Tibial nerve (tissue), 4 donors: ENCODE measurements at regions not wholly inside any gene's neighbourhood (a gene's known extent, or its start where the extent isn't known, plus 50 kb on each side); places are given as distances from the start of the nearest gene placed in this dataset.

Experiments
- DNase-seq, 2 donors: peaks; one replicate each; pipeline ENCODE4 v3.0.0-alpha.2; 2019; ENCODE audit warnings: low spot score in 2 of 2
- H3K27ac ChIP-seq, 4 donors: fragments of 200-600 bp; sonication (generic) in 3 of 4; one replicate each; pipeline ENCODE4 v1.5.1; 2017 to 2019; ENCODE audit warnings: mild to moderate bottlenecking in 1 of 4
- H3K27me3 ChIP-seq, 2 donors: fragments of 200-600 bp; sonication (generic) in 1 of 2; one replicate each; pipeline versions ENCODE4 v1.5.1 to v1.6.0; 2017 to 2019
- H3K36me3 ChIP-seq, 3 donors: fragments of 200-600 bp; sonication (generic); one replicate each; pipeline ENCODE4 v1.5.1; 2018 to 2019
- H3K4me1 ChIP-seq, 4 donors: fragments of 200-600 bp; sonication (generic) in 3 of 4; one replicate each; pipeline ENCODE4 v1.5.1; 2017 to 2019
- H3K4me3 ChIP-seq, 4 donors: fragments of 200-600 bp; sonication (generic) in 3 of 4; one replicate each; pipeline ENCODE4 v1.5.1; 2017 to 2019; ENCODE audit warnings: mild to moderate bottlenecking in 1 of 4, moderate library complexity in 1 of 4
- H3K9me3 ChIP-seq, 4 donors: fragments of 200-600 bp; sonication (generic) in 3 of 4; one replicate each; pipeline ENCODE4 v1.5.1; 2017 to 2019
- CTCF ChIP-seq, 5 experiments: fragments of 200-600 bp in 3 of 5; fragments of 450-650 bp in 2 of 5; sonication (generic) in 3 of 5; IDR thresholded peaks; one replicate each; pipeline ENCODE4 v1.5.1; 2016 to 2019; ENCODE audit warnings: antibody characterized with exemption in 5 of 5, mild to moderate bottlenecking in 3 of 5, moderate library complexity in 2 of 5
- EP300 ChIP-seq, 2 donors: sonication (generic); formaldehyde crosslinking; IDR thresholded peaks; one replicate each; pipeline ENCODE4 v1.6.1; 2017; ENCODE audit warnings: antibody characterized with exemption in 2 of 2, mild to moderate bottlenecking in 1 of 2
- POLR2A ChIP-seq, 2 donors: fragments of 450-650 bp; IDR thresholded peaks; one replicate each; pipeline ENCODE4 v1.6.1; 2017; ENCODE audit warnings: antibody characterized with exemption in 2 of 2, mild to moderate bottlenecking in 2 of 2, moderate library complexity in 2 of 2
- WGBS, 2 donors: methylation state at CpG; one replicate each; pipeline ENCODE4 v1.1.5; 2018; 5-methylcytosine and 5-hydroxymethylcytosine counted together

GRCh38 chr12:30243426-30243825 lies 452.2 kb downstream of the IPO8 start:
- H3K27me3 ChIP-seq, result no peaks in the 10 kb centered on the region
- WGBS, 2 donors, result 80 to 91% methylated on average over 2 of the region's 2 CpGs
- no peaks in the 10 kb centered on the region for H3K4me1 ChIP-seq
- no peaks in the 10 kb centered on the region for H3K36me3 ChIP-seq
- no peak overlapping the region for H3K27ac ChIP-seq
- H3K9me3 ChIP-seq, result no peaks in the 10 kb centered on the region
- TF ChIP-seq CTCF (IDR thresholded peaks at IDR 0.05) (no peak), EP300 (IDR thresholded peaks at IDR 0.05) (no peak), POLR2A (IDR thresholded peaks at IDR 0.05) (no peak)
- no peak for DNase-seq
- no peak overlapping the region for H3K4me3 ChIP-seq

- TF ChIP-seq CTCF (IDR thresholded peaks at IDR 0.05), result no peak
- TF ChIP-seq EP300 (IDR thresholded peaks at IDR 0.05), result no peak
- no peak for TF ChIP-seq POLR2A (IDR thresholded peaks at IDR 0.05)
- H3K4me3 ChIP-seq, result no peak overlapping the region
- H3K9me3 ChIP-seq, result no peaks in the 10 kb centered on the region
- 62 to 73% methylated on average over 4 of the region's 4 CpGs for WGBS, 2 donors
- no peaks in the 10 kb centered on the region for H3K4me1 ChIP-seq
- no peak for DNase-seq
- H3K36me3 ChIP-seq, result no peaks in the 10 kb centered on the region
- H3K27me3 ChIP-seq, result no peaks in the 10 kb centered on the region
- no peak overlapping the region for H3K27ac ChIP-seq
Measured at GRCh38 chr12:30219047-30219446, 435.3 kb upstream of the TMTC1 start.

- no peak overlapping the region for H3K27ac ChIP-seq
- 92% methylated on average over 4 of the region's 4 CpGs for WGBS, 2 donors
- H3K9me3 ChIP-seq, result no peaks in the 10 kb centered on the region
- no peaks in the 10 kb centered on the region for H3K36me3 ChIP-seq
- H3K4me3 ChIP-seq, result no peak overlapping the region
- no peaks in the 10 kb centered on the region for H3K4me1 ChIP-seq
- no peaks in the 10 kb centered on the region for H3K27me3 ChIP-seq
- TF ChIP-seq POLR2A (IDR thresholded peaks at IDR 0.05), result no peak
- no peak for TF ChIP-seq EP300 (IDR thresholded peaks at IDR 0.05)
- TF ChIP-seq CTCF (IDR thresholded peaks at IDR 0.05), result no peak
- DNase-seq, result no peak
Measured at GRCh38 chr12:30218073-30218472, 434.3 kb upstream of the TMTC1 start.

GRCh38 chr12:30213166-30213565 lies 429.4 kb upstream of the TMTC1 start:
- TF ChIP-seq CTCF (IDR thresholded peaks at IDR 0.05) (no peak), POLR2A (IDR thresholded peaks at IDR 0.05) (no peak), EP300 (IDR thresholded peaks at IDR 0.05) (no peak)
- no peaks in the 10 kb centered on the region for H3K36me3 ChIP-seq
- no peaks in the 10 kb centered on the region for H3K27me3 ChIP-seq
- H3K9me3 ChIP-seq, result no peaks in the 10 kb centered on the region
- H3K27ac ChIP-seq, result no peak overlapping the region
- WGBS, 2 donors, result 19 to 50% methylated on average over 1 of the region's 1 CpG
- no peak for DNase-seq
- H3K4me3 ChIP-seq, result no peak overlapping the region
- H3K4me1 ChIP-seq, result no peaks in the 10 kb centered on the region

GRCh38 chr12:30211743-30212142 lies 428.0 kb upstream of the TMTC1 start:
- H3K36me3 ChIP-seq, result no peaks in the 10 kb centered on the region
- H3K27me3 ChIP-seq, result no peaks in the 10 kb centered on the region
- H3K4me3 ChIP-seq, result no peak overlapping the region
- no peaks in the 10 kb centered on the region for H3K9me3 ChIP-seq
- H3K27ac ChIP-seq, result no peak overlapping the region
- no peaks in the 10 kb centered on the region for H3K4me1 ChIP-seq
- 63 to 77% methylated on average over 3 of the region's 3 CpGs for WGBS, 2 donors
- TF ChIP-seq CTCF (IDR thresholded peaks at IDR 0.05) (no peak), EP300 (IDR thresholded peaks at IDR 0.05) (no peak), POLR2A (IDR thresholded peaks at IDR 0.05) (no peak)
- DNase-seq, result no peak
